ENCODE measurements at regions not wholly inside any gene's neighbourhood (a gene's known extent, or its start where the extent isn't known, plus 50 kb on each side); places are given as distances from the start of the nearest gene placed in this dataset.

DNA sequence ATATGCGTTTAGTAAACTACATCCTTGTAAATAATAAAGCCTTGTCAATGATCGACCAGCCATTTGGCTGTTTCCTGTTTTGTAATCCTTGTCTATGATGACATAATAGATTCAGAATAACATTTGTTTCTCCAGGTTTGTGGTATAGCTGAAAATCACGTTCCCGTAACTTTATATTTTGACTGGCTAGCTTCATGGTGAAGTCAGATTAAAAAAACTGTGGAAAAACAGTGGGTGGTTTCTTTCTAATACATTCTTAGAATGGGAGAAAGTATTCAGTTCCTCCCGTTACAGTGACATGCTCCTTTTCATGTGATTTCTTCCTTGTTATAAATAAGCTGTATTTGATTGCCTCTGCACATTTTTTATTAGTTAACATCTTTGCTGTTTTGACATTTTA lies 366.9 kb downstream of the NYAP2 start:
- TF ChIP-seq EZH2 (IDR thresholded peaks at IDR 0.05; ENCODE audit: borderline replicate concordance, low read length) (no peak), CTCF (IDR thresholded peaks at IDR 0.05; ENCODE audit: low read length) (no peak)

Data from OCI-LY1 (cell line).